Lower lobe of right lung (tissue), 2 donors: ENCODE measurements at regions not wholly inside any gene's neighbourhood (a gene's known extent, or its start where the extent isn't known, plus 50 kb on each side); places are given as distances from the start of the nearest gene placed in this dataset.

ENCODE experiments used
- ATAC-seq, 2 donors: fragments of 200-7000 bp; cut with Tn5 transposase; one replicate each; pipeline ENCODE4 v1.9.1; 2020 to 2022; ENCODE audit warnings: mild to moderate bottlenecking in 2 of 2, moderate library complexity in 2 of 2
- DNase-seq: peaks from one replicate; pipeline ENCODE4 v3.0.0-alpha.2; 2020
- H3K27ac ChIP-seq: fragments of 200-600 bp; one replicate; pipeline ENCODE4 v1.8.0; 2022
- H3K27me3 ChIP-seq: fragments of 200-600 bp; one replicate; pipeline ENCODE4 v1.8.0; 2022; ENCODE audit warnings: low read depth
- H3K36me3 ChIP-seq: fragments of 200-600 bp; one replicate; pipeline ENCODE4 v1.8.0; 2022; ENCODE audit warnings: mild to moderate bottlenecking
- H3K4me1 ChIP-seq: fragments of 200-600 bp; one replicate; pipeline ENCODE4 v1.8.0; 2022
- H3K4me3 ChIP-seq: fragments of 200-600 bp; one replicate; pipeline ENCODE4 v1.8.0; 2022; ENCODE audit warnings: mild to moderate bottlenecking
- H3K9me3 ChIP-seq: fragments of 200-600 bp; one replicate; pipeline ENCODE4 v1.8.0; 2022
- CTCF ChIP-seq: fragments of 200-600 bp; IDR thresholded peaks from one replicate; pipeline ENCODE4 v1.8.0; 2022; ENCODE audit warnings: antibody characterized with exemption, mild to moderate bottlenecking
- intact Hi-C: fragments of 100-400 bp; cut with DNase I; formaldehyde crosslinking; loops from one replicate; pipeline ENCODE4 v1.11.0; 2022
- donor health status: DM: no; HTN: yes; CAD: no; lungs with severe emphysema.

- H3K27me3 ChIP-seq, result no peaks in the 10 kb centered on the region
- H3K36me3 ChIP-seq, result no peaks in the 10 kb centered on the region
- no peak overlapping the region for H3K27ac ChIP-seq
- H3K4me1 ChIP-seq, result no peaks in the 10 kb centered on the region
- no peaks in the 10 kb centered on the region for H3K9me3 ChIP-seq
- DNase-seq, result no peak
- ATAC-seq, result no peak
- no peak overlapping the region for H3K4me3 ChIP-seq
- intact Hi-C loops, result no loop called here
- TF ChIP-seq CTCF, result no peak
Measured at GRCh38 chr6:50978380-50979170, 159.9 kb downstream of the TFAP2B start.

DNA sequence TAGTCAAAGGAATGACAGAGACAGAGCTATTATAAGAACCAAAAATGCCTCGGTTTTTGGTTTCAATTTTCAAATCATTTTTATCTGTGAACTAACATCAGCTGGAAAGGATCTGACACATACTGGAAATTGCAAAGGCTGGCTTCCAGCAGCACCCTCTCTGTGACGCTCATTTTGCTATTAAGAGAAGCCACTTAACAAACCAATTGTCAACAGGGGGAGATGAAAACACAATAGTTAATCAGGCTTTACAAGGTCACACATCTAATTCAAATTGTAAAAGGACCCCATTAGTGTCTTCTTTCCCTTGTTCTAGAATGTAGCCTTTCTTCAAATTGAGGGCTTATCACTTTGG lies 160.5 kb downstream of the TFAP2B start:
- TF ChIP-seq CTCF, result no peak
- no peaks in the 10 kb centered on the region for H3K9me3 ChIP-seq
- no peak for ATAC-seq
- no peak overlapping the region for H3K4me3 ChIP-seq
- H3K27ac ChIP-seq, result no peak overlapping the region
- no peaks in the 10 kb centered on the region for H3K27me3 ChIP-seq
- no peaks in the 10 kb centered on the region for H3K4me1 ChIP-seq
- DNase-seq, result no peak
- H3K36me3 ChIP-seq, result no peaks in the 10 kb centered on the region
- intact Hi-C loops, result no loop called here

DNA sequence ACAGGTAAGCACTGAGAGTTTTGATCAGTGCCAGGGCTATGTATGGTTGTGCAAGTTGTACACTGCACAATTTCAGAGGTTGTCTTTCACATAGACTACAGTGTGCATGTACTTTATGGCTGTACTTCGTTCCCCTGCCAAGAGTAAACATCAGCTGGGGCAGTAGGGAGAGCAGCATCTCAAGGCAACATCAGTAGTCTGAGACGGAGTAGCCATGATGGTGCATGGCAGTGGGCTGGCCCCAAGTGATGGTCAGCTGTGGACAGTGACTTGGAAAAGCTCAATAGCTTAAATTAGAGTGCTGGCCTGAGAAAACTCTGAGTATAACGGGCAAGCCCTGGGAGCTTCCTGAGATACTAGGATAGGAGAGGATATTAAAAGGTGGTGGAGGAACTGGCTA lies 165.5 kb downstream of the TFAP2B start:
- ATAC-seq (no peak), DNase-seq (no peak)
- Histone ChIP-seq H3K4me3 (no peak overlapping the region), H3K27me3 (no peaks in the 10 kb centered on the region), H3K4me1 (no peaks in the 10 kb centered on the region), H3K9me3 (no peaks in the 10 kb centered on the region), H3K27ac (no peak overlapping the region), H3K36me3 (no peaks in the 10 kb centered on the region)
- intact Hi-C loops, result no loop called here
- no peak for TF ChIP-seq CTCF

- Histone ChIP-seq H3K36me3 (no peaks in the 10 kb centered on the region), H3K4me3 (no peak overlapping the region), H3K4me1 (no peaks in the 10 kb centered on the region), H3K9me3 (no peaks in the 10 kb centered on the region), H3K27me3 (no peaks in the 10 kb centered on the region), H3K27ac (no peak overlapping the region)
- DNase-seq (no peak), ATAC-seq (no peak)
- intact Hi-C loops, result no loop called here
- TF ChIP-seq CTCF, result no peak
Measured at GRCh38 chr6:50986319-50986718, 167.6 kb downstream of the TFAP2B start.

DNA sequence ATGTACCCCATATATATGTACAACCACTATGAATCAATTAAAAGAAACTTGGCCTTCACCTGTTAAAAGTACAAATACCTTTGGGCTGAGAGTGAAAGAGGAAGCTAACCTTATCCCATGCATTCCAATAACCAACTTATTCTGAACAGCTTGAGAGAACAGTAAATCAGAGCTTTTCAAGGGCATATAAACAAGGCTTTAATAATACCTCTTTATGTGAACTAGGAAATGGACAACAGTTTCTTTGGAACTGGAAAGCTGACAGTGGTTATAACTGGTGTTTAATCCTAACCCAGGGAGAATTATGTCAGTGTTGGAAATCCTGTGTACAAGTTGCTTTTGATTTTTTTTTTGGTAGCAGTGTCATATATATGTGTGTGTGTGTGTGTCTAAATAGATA lies 170.5 kb downstream of the TFAP2B start:
- Histone ChIP-seq H3K9me3 (no peaks in the 10 kb centered on the region), H3K27me3 (no peaks in the 10 kb centered on the region), H3K36me3 (no peaks in the 10 kb centered on the region), H3K4me3 (no peak overlapping the region), H3K4me1 (no peaks in the 10 kb centered on the region), H3K27ac (no peak overlapping the region)
- DNase-seq (no peak), ATAC-seq (no peak)
- intact Hi-C loops, result no loop called here
- TF ChIP-seq CTCF, result no peak
